Astrocyte of the spinal cord (primary cell): ENCODE measurements at regions not wholly inside any gene's neighbourhood (a gene's known extent, or its start where the extent isn't known, plus 50 kb on each side); places are given as distances from the start of the nearest gene placed in this dataset.

Source experiments
- DNase-seq: peaks from one replicate; pipeline ENCODE4 v3.0.0; 2011; ENCODE audit warnings: low read depth, low spot score
- H3K4me3 ChIP-seq: 2 replicates; pipeline ENCODE4 v1.5.1; 2011; ENCODE audit warnings: low read depth, mild to moderate bottlenecking, low read length, moderate library complexity
- CTCF ChIP-seq: IDR thresholded peaks from 2 replicates; pipeline ENCODE4 v1.5.1; 2012; ENCODE audit warnings: low read depth, mild to moderate bottlenecking, low read length, inconsistent platforms
- in situ Hi-C: cut with HindIII; loops from 2 replicates; pipeline ENCODE4 v1.10.0; 2017; ENCODE audit warnings: low sequenced_read_pairs

GRCh38 chr1:24987875-24988557 lies 57.9 kb upstream of the RUNX3 start:
- no peak for TF ChIP-seq CTCF
- in situ Hi-C loops, result no loop called here
- H3K4me3 ChIP-seq, result no peak overlapping the region
- DNase-seq, result no peak

GRCh38 chr1:24987424-24987823 lies 57.3 kb upstream of the RUNX3 start:
- in situ Hi-C loops, result no loop called here
- DNase-seq, result no peak
- no peak for TF ChIP-seq CTCF
- no peak overlapping the region for H3K4me3 ChIP-seq

GRCh38 chr1:24986372-24986965 lies 56.4 kb upstream of the RUNX3 start:
- H3K4me3 ChIP-seq, result no peak overlapping the region
- in situ Hi-C loops, result no loop called here
- TF ChIP-seq CTCF, result no peak
- no peak for DNase-seq

- in situ Hi-C loops, result no loop called here
- H3K4me3 ChIP-seq, result no peak overlapping the region
- no peak for DNase-seq
- no peak for TF ChIP-seq CTCF
Observed at GRCh38 chr1:24985737-24986136, 55.7 kb upstream of the RUNX3 start.

GRCh38 chr1:24984800-24985522 lies 54.9 kb upstream of the RUNX3 start:
- in situ Hi-C loops, result no loop called here
- TF ChIP-seq CTCF, result no peak
- no peak overlapping the region for H3K4me3 ChIP-seq
- DNase-seq, result no peak

GRCh38 chr1:24984300-24984699 lies 54.2 kb upstream of the RUNX3 start:
- H3K4me3 ChIP-seq, result no peak overlapping the region
- in situ Hi-C loops, result no loop called here
- TF ChIP-seq CTCF, result no peak
- DNase-seq, result no peak
